HepG2 (cell line): ENCODE measurements at regions not wholly inside any gene's neighbourhood (a gene's known extent, or its start where the extent isn't known, plus 50 kb on each side); places are given as distances from the start of the nearest gene placed in this dataset.
"Not testable (repeated sequence)": the region's sequence is repeated elsewhere in the genome, so short reads cannot be mapped to it uniquely, and the experiment has no call there.

Experiments used
- ATAC-seq: fragments of 200-7000 bp; cut with Tn5 transposase; 3 replicates; pipeline ENCODE4 v1.9.1; 2020; ENCODE audit warnings: mild to moderate bottlenecking, moderate library complexity
- BruUV-seq: library from RNA; stranded (reverse); fragments of 400-500 nt; replicated peaks from 2 replicates; lab custom pipeline; 2021; lab: Mats Ljungman, UMichigan
- CTCF ChIA-PET: fragments of 300-600 bp; formaldehyde crosslinking; extraction: SDS; loops from one replicate; lab custom pipeline; 2021; ENCODE audit warnings: low total read pairs, inconsistent platforms, low intra/inter-chr PET ratio; lab: Yijun Ruan, JAX
- POLR2A ChIA-PET: fragments of 350-600 bp; sonication (Branson Sonifier 250); formaldehyde crosslinking; loops from one replicate; lab custom pipeline; 2020; ENCODE audit warnings: antibody characterized with exemption, inconsistent platforms; lab: Yijun Ruan, JAX
- DNase-seq: peaks from one replicate; pipeline ENCODE4 v3.0.0-alpha.2; 2015; ENCODE audit warnings: low spot score
- FAIRE-seq: peaks from 3 replicates; lab custom pipeline; 2011; peaks lifted over from hg19 to GRCh38; lab: Jason Lieb, UNC
- H2AFZ ChIP-seq: one replicate; pipeline ENCODE4 v1.6.1; 2011; ENCODE audit warnings: low read length, inconsistent platforms
- H3K27ac ChIP-seq: fragments of 300-600 bp; 3 replicates; pipeline ENCODE4 v1.8.0; 2011; ENCODE audit warnings: mixed run types, mild to moderate bottlenecking, mixed read lengths, low read length, inconsistent platforms; ENCODE audit not compliant: insufficient read depth; ENCODE audit errors: extremely low read length
- H3K27me3 ChIP-seq, 2 experiments: fragments of 200-600 bp in 1 of 2; 2 replicates in 1 of 2; 3 replicates in 1 of 2; pipeline versions ENCODE4 v1.6.0 to v1.8.0; 2011; ENCODE audit warnings: low read length in 2 of 2, mild to moderate bottlenecking in 2 of 2, moderate library complexity in 2 of 2, inconsistent platforms in 1 of 2; ENCODE audit not compliant: insufficient read depth in 2 of 2, control insufficient read depth in 1 of 2
- H3K36me3 ChIP-seq, 2 experiments: fragments of 200-600 bp in 1 of 2; replicated peaks in 1 of 2; 2 replicates in 1 of 2; 3 replicates in 1 of 2; pipeline versions ENCODE4 v1.5.1 to v1.8.0; 2011; ENCODE audit warnings: low read length in 2 of 2, inconsistent platforms in 1 of 2; ENCODE audit not compliant: insufficient read depth in 2 of 2, control insufficient read depth in 1 of 2
- H3K4me1 ChIP-seq: 2 replicates; pipeline ENCODE4 v1.5.1; 2012; ENCODE audit warnings: low read length, inconsistent platforms; ENCODE audit not compliant: insufficient read depth
- H3K4me2 ChIP-seq: 2 replicates; pipeline ENCODE4 v1.6.0; 2011; ENCODE audit warnings: low read depth, low read length, inconsistent platforms
- H3K4me3 ChIP-seq, 3 experiments: fragments of 200-600 bp in 1 of 3; sonication (generic), shearing (Covaris generic) in 1 of 3; replicated peaks in 1 of 3; 2 replicates each; pipeline ENCODE4 v1.5.1; 2011 to 2016; ENCODE audit warnings: low read length in 3 of 3, inconsistent platforms in 2 of 3, low read depth in 2 of 3, mild to moderate bottlenecking in 2 of 3, control low read depth in 1 of 3, mixed read lengths in 1 of 3; ENCODE audit not compliant: insufficient read depth in 1 of 3
- H3K79me2 ChIP-seq: one replicate; pipeline ENCODE4 v1.6.1; 2011; ENCODE audit warnings: low read length, inconsistent platforms; ENCODE audit not compliant: insufficient read depth
- H3K9ac ChIP-seq: 2 replicates; pipeline ENCODE4 v1.6.0; 2011; ENCODE audit warnings: mild to moderate bottlenecking, low read depth, low read length, inconsistent platforms; ENCODE audit not compliant: insufficient read depth
- H3K9me3 ChIP-seq: 2 replicates; pipeline ENCODE4 v1.5.1; 2012; ENCODE audit warnings: mild to moderate bottlenecking, low read length
- H4K20me1 ChIP-seq: 2 replicates; pipeline ENCODE4 v1.6.0; 2011; ENCODE audit warnings: inconsistent platforms, mild to moderate bottlenecking, low read length, moderate library complexity; ENCODE audit not compliant: insufficient read depth
- WGBS: methylation state at CpG from one replicate; pipeline ENCODE4 v1.1.6; 2017; ENCODE audit warnings: low lambda C conversion rate; 5-methylcytosine and 5-hydroxymethylcytosine counted together
- in situ Hi-C: cut with HindIII; loops from 2 replicates; pipeline ENCODE4 v1.10.0; 2017; ENCODE audit warnings: low pct_unique_long_range_greater_than_20kb; ENCODE audit not compliant: extremely low pct_ligation_motif_present
- intact Hi-C: fragments of 100-400 bp; cut with micrococcal nuclease; formaldehyde crosslinking; loops from one replicate; pipeline ENCODE4 v1.10.0; 2022; ENCODE audit not compliant: unreplicated experiment

DNA sequence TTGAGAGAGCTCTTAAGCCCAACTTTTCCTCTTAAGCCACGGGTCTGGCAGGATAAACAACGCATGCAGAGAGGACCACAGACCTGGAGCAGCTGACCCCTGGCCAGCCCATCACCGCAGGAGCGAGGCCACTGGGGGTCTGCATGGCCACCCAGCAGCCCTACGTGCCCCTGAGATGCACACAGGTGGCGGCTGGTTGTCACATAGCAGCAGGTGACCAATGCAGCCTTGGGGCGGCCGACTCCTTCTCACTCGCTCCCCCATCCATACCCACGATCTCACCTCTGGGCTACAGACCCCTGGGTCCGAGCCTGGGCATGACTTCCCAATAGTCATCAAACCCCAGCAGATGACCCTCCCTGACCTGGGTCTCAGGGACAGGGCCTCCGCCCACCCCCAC, 415.9 kb upstream of the ZNF722 start:
- H2AFZ ChIP-seq, H3K9ac ChIP-seq, intact Hi-C loops, H4K20me1 ChIP-seq, FAIRE-seq, in situ Hi-C loops, ATAC-seq, BruUV-seq, H3K4me1 ChIP-seq, CTCF ChIA-PET, H3K27ac ChIP-seq, H3K4me3 ChIP-seq, DNase-seq, H3K27me3 ChIP-seq, H3K36me3 ChIP-seq, H3K4me2 ChIP-seq, POLR2A ChIA-PET, H3K79me2 ChIP-seq: not testable (repeated sequence)
- H3K9me3 ChIP-seq = peaks cover 17% of the 10 kb centered on the region
- WGBS = 16% methylated on average over 2 of the region's 12 CpGs

DNA sequence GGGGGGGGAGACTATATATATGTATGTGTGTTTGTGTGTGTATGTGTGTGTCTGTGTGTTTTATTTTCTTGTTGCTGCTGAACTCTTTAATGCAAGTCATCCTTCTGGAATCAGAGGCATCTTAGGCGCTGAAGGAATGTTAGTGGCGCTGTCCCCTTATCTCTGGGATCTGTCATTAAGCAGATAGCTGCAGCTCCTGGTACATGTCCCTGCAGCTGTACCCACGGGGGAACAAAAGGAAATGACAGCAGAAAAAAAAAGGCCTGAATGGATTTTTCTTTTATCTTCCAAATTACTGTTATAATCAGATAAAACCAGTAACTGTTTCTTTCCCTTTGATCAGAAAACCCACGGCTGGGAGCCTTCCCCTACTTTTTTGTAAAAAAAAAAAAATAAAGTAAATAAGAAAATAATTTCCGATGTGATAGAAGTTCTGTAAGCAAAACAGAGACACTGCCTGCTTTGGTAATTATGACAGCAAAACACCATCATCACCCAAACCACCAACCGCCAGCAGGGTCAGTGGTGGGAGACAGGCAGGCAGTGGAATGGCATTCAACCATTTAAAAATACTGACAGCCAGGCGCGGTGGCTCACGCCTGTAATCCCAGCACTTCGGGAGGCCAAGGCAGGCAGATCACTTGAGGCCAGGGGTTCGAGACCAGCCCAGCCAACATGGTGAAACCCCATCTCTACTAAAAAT, 411.3 kb upstream of the ZNF722 start:
- BruUV-seq, intact Hi-C loops, H3K9me3 ChIP-seq, H3K27me3 ChIP-seq, H3K9ac ChIP-seq, H3K79me2 ChIP-seq, H3K36me3 ChIP-seq, POLR2A ChIA-PET, H3K4me3 ChIP-seq, FAIRE-seq, H4K20me1 ChIP-seq, in situ Hi-C loops, CTCF ChIA-PET, H2AFZ ChIP-seq, DNase-seq, H3K4me2 ChIP-seq, H3K27ac ChIP-seq, H3K4me1 ChIP-seq, ATAC-seq: not testable (repeated sequence)
- 39% methylated on average over 4 of the region's 11 CpGs for WGBS

DNA sequence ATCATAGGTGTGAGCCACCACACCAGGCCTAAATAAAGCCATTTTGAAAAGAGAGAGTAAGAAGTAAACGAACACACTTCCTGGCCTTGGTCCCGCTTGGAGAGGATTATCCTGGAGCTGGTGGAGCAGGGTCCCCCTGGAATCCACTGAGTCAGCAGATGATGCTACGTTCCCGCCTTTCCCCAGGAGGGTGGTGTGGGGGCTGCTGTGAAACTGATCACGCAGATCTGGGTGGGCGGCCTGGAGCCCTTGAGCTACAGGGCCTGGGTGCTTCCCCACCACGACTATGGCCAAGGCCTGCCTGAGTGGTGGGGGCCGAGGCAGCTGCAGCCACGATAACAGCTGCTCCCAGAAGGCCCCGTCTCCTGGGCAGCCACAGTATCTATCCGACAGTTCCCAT, 407.4 kb upstream of the ZNF722 start:
- H3K4me1 ChIP-seq, in situ Hi-C loops, H3K9ac ChIP-seq, intact Hi-C loops, H3K9me3 ChIP-seq, BruUV-seq, FAIRE-seq, H3K27me3 ChIP-seq, H3K79me2 ChIP-seq, CTCF ChIA-PET, H4K20me1 ChIP-seq, H3K4me3 ChIP-seq, H3K4me2 ChIP-seq, DNase-seq, POLR2A ChIA-PET, H3K36me3 ChIP-seq, H3K27ac ChIP-seq, H2AFZ ChIP-seq: not testable (repeated sequence)
- peak; percentile 27; the same call in 1 of the 3 replicates for ATAC-seq
- WGBS = no CpG with 5 or more reads among the region's 11 CpGs

DNA sequence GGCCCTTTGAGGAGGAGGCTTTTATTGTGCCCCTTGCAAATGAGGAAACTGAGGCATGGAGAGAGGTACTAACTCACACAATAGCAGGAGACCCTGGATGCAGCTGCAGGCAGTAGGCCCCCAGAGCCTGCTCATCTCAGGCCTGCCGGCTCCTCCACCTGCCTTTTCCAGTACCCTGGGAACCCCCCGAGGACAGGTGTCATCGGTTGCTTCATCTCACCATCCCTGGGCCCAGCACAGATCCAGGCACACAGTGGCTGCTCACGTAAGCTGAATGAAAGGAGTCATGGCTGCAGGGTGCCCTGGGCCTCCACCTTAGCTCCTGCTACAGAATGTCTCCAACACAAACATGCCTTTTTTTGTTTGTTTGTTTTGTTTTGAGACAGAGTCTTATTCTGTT, 394.8 kb upstream of the ZNF722 start:
- H3K36me3 ChIP-seq, in situ Hi-C loops, FAIRE-seq, POLR2A ChIA-PET, intact Hi-C loops, H3K27ac ChIP-seq, H3K79me2 ChIP-seq, H2AFZ ChIP-seq, CTCF ChIA-PET, H3K4me3 ChIP-seq, H3K9me3 ChIP-seq, H3K27me3 ChIP-seq, BruUV-seq, ATAC-seq, H3K4me2 ChIP-seq, H4K20me1 ChIP-seq, H3K4me1 ChIP-seq, H3K9ac ChIP-seq, DNase-seq: not testable (repeated sequence)
- WGBS = no CpG with 5 or more reads among the region's 4 CpGs
